SU-DHL-6 (cell line): ENCODE measurements at regions not wholly inside any gene's neighbourhood (a gene's known extent, or its start where the extent isn't known, plus 50 kb on each side); places are given as distances from the start of the nearest gene placed in this dataset.

Experiments used
- H2AFZ ChIP-seq: fragments of 200-600 bp; sonication (generic); 2 replicates; pipeline ENCODE4 v1.6.1; 2014; ENCODE audit warnings: low read depth, mild to moderate bottlenecking, moderate library complexity, mixed read lengths, antibody characterized with exemption, low read length; ENCODE audit not compliant: severe bottlenecking
- H3F3A ChIP-seq: fragments of 200-600 bp; shearing (Covaris generic); 2 replicates; pipeline ENCODE4 v1.6.0; 2016; ENCODE audit warnings: antibody characterized with exemption, mild to moderate bottlenecking; ENCODE audit not compliant: insufficient read depth
- H3K27ac ChIP-seq: fragments of 200-600 bp; sonication (generic); 2 replicates; pipeline ENCODE4 v1.5.1; 2016; ENCODE audit warnings: low read depth, mild to moderate bottlenecking, low read length, moderate library complexity, mixed read lengths
- H3K27me3 ChIP-seq: fragments of 200-600 bp; sonication (generic), shearing (Covaris generic); 2 replicates; pipeline ENCODE4 v1.6.0; 2014; ENCODE audit warnings: mild to moderate bottlenecking, low read length
- H3K36me3 ChIP-seq: fragments of 200-600 bp; sonication (generic); 2 replicates; pipeline ENCODE4 v1.6.1; 2014; ENCODE audit warnings: mild to moderate bottlenecking, low read length, mixed read lengths
- H3K4me2 ChIP-seq: fragments of 300-600, 200-600 bp; shearing (Covaris generic), sonication (generic); 2 replicates; pipeline ENCODE4 v1.6.0; 2014; ENCODE audit warnings: low read length, low read depth, mild to moderate bottlenecking; ENCODE audit not compliant: poor library complexity, severe bottlenecking
- H3K4me3 ChIP-seq: fragments of 200-600 bp; sonication (generic); 2 replicates; pipeline ENCODE4 v1.5.1; 2014; ENCODE audit warnings: antibody characterized with exemption, low read length, mild to moderate bottlenecking, mixed read lengths; ENCODE audit not compliant: insufficient read depth, poor library complexity, severe bottlenecking
- H3K79me2 ChIP-seq: fragments of 200-600 bp; sonication (generic); 2 replicates; pipeline ENCODE4 v1.6.1; 2014; ENCODE audit warnings: mild to moderate bottlenecking, low read length, moderate library complexity; ENCODE audit not compliant: insufficient read depth
- H3K9ac ChIP-seq: fragments of 200-600 bp; sonication (generic); 2 replicates; pipeline ENCODE4 v1.7.0; 2014; ENCODE audit warnings: mild to moderate bottlenecking, low read length
- H3K9me2 ChIP-seq: fragments of 200-600 bp; sonication (generic); replicated peaks from 2 replicates; pipeline ENCODE4 v1.6.1; 2014; ENCODE audit warnings: low read length; ENCODE audit not compliant: insufficient read depth
- H3K9me3 ChIP-seq: fragments of 200-600 bp; sonication (generic); 2 replicates; pipeline ENCODE4 v1.6.1; 2014; ENCODE audit warnings: low read length, mixed read lengths; ENCODE audit not compliant: insufficient read depth
- H4K20me1 ChIP-seq: fragments of 200-600 bp; sonication (generic); 2 replicates; pipeline ENCODE4 v1.6.1; 2014; ENCODE audit warnings: low read depth, mild to moderate bottlenecking, antibody characterized with exemption, low read length, moderate library complexity, mixed read lengths
- CTCF ChIP-seq: fragments of 200-600 bp; sonication (generic); IDR thresholded peaks from one replicate; pipeline ENCODE4 v1.5.1; 2017; ENCODE audit warnings: antibody characterized with exemption, mild to moderate bottlenecking, low read length, moderate library complexity; ENCODE audit not compliant: insufficient read depth, poor library complexity, severe bottlenecking
- EZH2phosphoT487 ChIP-seq: fragments of 200-600 bp; sonication (generic), shearing (Covaris generic); conservative IDR thresholded peaks from 2 replicates; pipeline ENCODE4 v1.6.1; 2018; ENCODE audit warnings: mild to moderate bottlenecking, antibody characterized with exemption, low read length, moderate library complexity, mixed read lengths

GRCh38 chr2:195562570-195563566 is 94.2 kb upstream of the SLC39A10 start:
- Histone ChIP-seq H3K9me3 (no peaks in the 10 kb centered on the region), H3F3A (peaks cover 7% of the 10 kb centered on the region; the same call in 1 of the 2 replicates), H2AFZ (peak overlapping the region; percentile 8), H3K27ac (peak overlapping the region; percentile 7; the same call in 1 of the 2 replicates), H3K36me3 (no peaks in the 10 kb centered on the region), H3K9me2 (no peaks in the 10 kb centered on the region), H3K4me2 (peak overlapping the region; percentile 45), H3K9ac (no peak overlapping the region), H3K27me3 (no peaks in the 10 kb centered on the region), H3K79me2 (no peaks in the 10 kb centered on the region), H3K4me3 (peak overlapping the region; percentile 17), H4K20me1 (no peaks in the 10 kb centered on the region)
- no peak for TF ChIP-seq CTCF
- TF ChIP-seq EZH2phosphoT487: no peak

- H3F3A ChIP-seq: peaks cover 7% of the 10 kb centered on the region; the same call in 1 of the 2 replicates
- no peaks in the 10 kb centered on the region for H3K36me3 ChIP-seq
- H3K9ac ChIP-seq: no peak overlapping the region
- no peak overlapping the region for H2AFZ ChIP-seq
- no peaks in the 10 kb centered on the region for H3K9me3 ChIP-seq
- TF ChIP-seq EZH2phosphoT487 (no peak), CTCF (no peak)
- H3K4me2 ChIP-seq: peak overlapping the region; percentile 45
- no peaks in the 10 kb centered on the region for H3K9me2 ChIP-seq
- peak overlapping the region; percentile 15 for H3K4me3 ChIP-seq
- H4K20me1 ChIP-seq: no peaks in the 10 kb centered on the region
- no peaks in the 10 kb centered on the region for H3K79me2 ChIP-seq
- H3K27ac ChIP-seq: peak overlapping the region; percentile 14; the same call in 1 of the 2 replicates
- H3K27me3 ChIP-seq: no peaks in the 10 kb centered on the region
These were observed 95.7 kb upstream of the SLC39A10 start for GRCh38 chr2:195561116-195561921.

- Histone ChIP-seq H3K4me3 (no peak overlapping the region), H3K4me2 (no peak overlapping the region), H3K36me3 (no peaks in the 10 kb centered on the region), H3K9me3 (no peaks in the 10 kb centered on the region), H3K27ac (no peak overlapping the region), H2AFZ (no peak overlapping the region), H3K27me3 (no peaks in the 10 kb centered on the region), H3F3A (peaks cover 7% of the 10 kb centered on the region; the same call in 1 of the 2 replicates), H3K9me2 (no peaks in the 10 kb centered on the region), H3K9ac (no peak overlapping the region), H3K79me2 (no peaks in the 10 kb centered on the region), H4K20me1 (no peaks in the 10 kb centered on the region)
- TF ChIP-seq CTCF: no peak
- TF ChIP-seq EZH2phosphoT487: no peak
These were observed 96.7 kb upstream of the SLC39A10 start for GRCh38 chr2:195560209-195560895.
